Upper lobe of left lung (tissue), 6 donors: ENCODE measurements at regions not wholly inside any gene's neighbourhood (a gene's known extent, or its start where the extent isn't known, plus 50 kb on each side); places are given as distances from the start of the nearest gene placed in this dataset.

ENCODE experiments used
- ATAC-seq, 2 donors: fragments of 200-7000 bp; cut with Tn5 transposase; one replicate each; pipeline ENCODE4 v1.9.1; 2022; ENCODE audit warnings: mild to moderate bottlenecking in 2 of 2, moderate library complexity in 2 of 2; ENCODE audit not compliant: low FRiP score in 2 of 2
- DNase-seq, 2 donors: peaks; one replicate each; pipeline ENCODE4 v3.0.0-alpha.2; 2019 to 2020
- H3K27ac ChIP-seq, 4 donors: fragments of 200-600 bp; sonication (generic); one replicate each; pipeline ENCODE4 v1.5.1; 2016 to 2019
- H3K27me3 ChIP-seq, 4 donors: fragments of 200-600 bp; sonication (generic); one replicate each; pipeline ENCODE4 v1.5.1; 2017 to 2019
- H3K36me3 ChIP-seq, 4 donors: fragments of 200-600 bp; sonication (generic); one replicate each; pipeline ENCODE4 v1.5.1; 2016 to 2019
- H3K4me1 ChIP-seq, 4 donors: fragments of 200-600 bp; sonication (generic); one replicate each; pipeline ENCODE4 v1.5.1; 2018 to 2019
- H3K4me3 ChIP-seq, 4 donors: fragments of 200-600 bp; sonication (generic); one replicate each; pipeline ENCODE4 v1.5.1; 2017 to 2019; ENCODE audit warnings: mild to moderate bottlenecking in 2 of 4, moderate library complexity in 1 of 4
- H3K9me3 ChIP-seq, 4 donors: fragments of 200-600 bp; sonication (generic); one replicate each; pipeline ENCODE4 v1.5.1; 2018 to 2019
- CTCF ChIP-seq, 6 experiments: fragments of 450-650 bp in 4 of 6; fragments of 200-600 bp in 2 of 6; sonication (generic) in 2 of 6; IDR thresholded peaks; one replicate each; pipeline ENCODE4 v1.5.1; 2016 to 2019; ENCODE audit warnings: antibody characterized with exemption in 6 of 6
- EP300 ChIP-seq, 4 donors: sonication (generic); formaldehyde crosslinking; IDR thresholded peaks; one replicate each; pipeline ENCODE4 v1.5.1; 2017; ENCODE audit warnings: antibody characterized with exemption in 4 of 4, control low read depth in 2 of 4
- POLR2A ChIP-seq, 4 donors: fragments of 450-650 bp; IDR thresholded peaks; one replicate each; pipeline ENCODE4 v1.5.1; 2016 to 2017; ENCODE audit warnings: antibody characterized with exemption in 4 of 4, mild to moderate bottlenecking in 2 of 4
- POLR2AphosphoS5 ChIP-seq, 2 donors: sonication (generic); formaldehyde crosslinking; IDR thresholded peaks; one replicate each; pipeline ENCODE4 v1.5.1; 2017; ENCODE audit warnings: antibody characterized with exemption in 2 of 2
- whole genome bisulfite sequencing, 2 donors: methylation state at CpG; one replicate each; pipeline ENCODE4 v1.1.5; 2017 to 2018; 5-methylcytosine and 5-hydroxymethylcytosine counted together
- donor health status: DM: no; HTN: no; CAD: no; lungs with moderate emphysema.
- donor health status: DM: no; HTN: yes; CAD: no; lungs with severe emphysema.

- DNase-seq = no peak
- Histone ChIP-seq H3K4me1 (no peaks in the 10 kb centered on the region), H3K9me3 (no peaks in the 10 kb centered on the region), H3K27me3 (no peaks in the 10 kb centered on the region), H3K36me3 (no peaks in the 10 kb centered on the region), H3K27ac (no peak overlapping the region), H3K4me3 (no peak overlapping the region)
- 89 to 95% methylated on average over 2 of the region's 2 CpGs for WGBS, 2 donors
- no peak for ATAC-seq
- TF ChIP-seq EP300 (IDR thresholded peaks at IDR 0.05) (no peak), POLR2A (IDR thresholded peaks at IDR 0.05) (no peak), CTCF (IDR thresholded peaks at IDR 0.05) (no peak), POLR2AphosphoS5 (IDR thresholded peaks at IDR 0.05) (no peak)
Observed at GRCh38 chr2:146584316-146584715, 1260.5 kb upstream of the ACVR2A start.

- ATAC-seq = no peak
- 69 to 73% methylated on average over 1 of the region's 1 CpG for WGBS, 2 donors
- Histone ChIP-seq H3K4me1 (no peaks in the 10 kb centered on the region), H3K27ac (no peak overlapping the region), H3K4me3 (no peak overlapping the region), H3K36me3 (no peaks in the 10 kb centered on the region), H3K27me3 (no peaks in the 10 kb centered on the region), H3K9me3 (no peaks in the 10 kb centered on the region)
- TF ChIP-seq POLR2AphosphoS5 (IDR thresholded peaks at IDR 0.05) = no peak
- TF ChIP-seq CTCF (IDR thresholded peaks at IDR 0.05) = no peak
- no peak for TF ChIP-seq POLR2A (IDR thresholded peaks at IDR 0.05)
- no peak for TF ChIP-seq EP300 (IDR thresholded peaks at IDR 0.05)
- no peak for DNase-seq
Observed at GRCh38 chr2:146579147-146579930, 1265.5 kb upstream of the ACVR2A start.

- no peaks in the 10 kb centered on the region for H3K9me3 ChIP-seq
- H3K27ac ChIP-seq = no peak overlapping the region
- TF ChIP-seq POLR2A (IDR thresholded peaks at IDR 0.05) = no peak
- WGBS, 2 donors = 66 to 72% methylated on average over 8 of the region's 8 CpGs
- DNase-seq = no peak
- no peaks in the 10 kb centered on the region for H3K36me3 ChIP-seq
- no peaks in the 10 kb centered on the region for H3K27me3 ChIP-seq
- ATAC-seq = no peak
- H3K4me1 ChIP-seq = no peaks in the 10 kb centered on the region
- no peak overlapping the region for H3K4me3 ChIP-seq
Observed at GRCh38 chr2:146576339-146577111, 1268.3 kb upstream of the ACVR2A start.

- Histone ChIP-seq H3K27me3 (no peaks in the 10 kb centered on the region), H3K27ac (no peak overlapping the region), H3K4me1 (no peaks in the 10 kb centered on the region), H3K36me3 (no peaks in the 10 kb centered on the region), H3K9me3 (no peaks in the 10 kb centered on the region), H3K4me3 (no peak overlapping the region)
- 85 to 96% methylated on average over 1 of the region's 1 CpG for WGBS, 2 donors
- TF ChIP-seq POLR2AphosphoS5 (IDR thresholded peaks at IDR 0.05) (no peak), EP300 (IDR thresholded peaks at IDR 0.05) (no peak), CTCF (IDR thresholded peaks at IDR 0.05) (no peak), POLR2A (IDR thresholded peaks at IDR 0.05) (no peak)
- DNase-seq = no peak
- ATAC-seq = no peak
Observed at GRCh38 chr2:146572598-146572997, 1272.2 kb upstream of the ACVR2A start.

GRCh38 chr2:146561996-146562395 lies 1282.8 kb upstream of the ACVR2A start:
- Histone ChIP-seq H3K4me1 (no peaks in the 10 kb centered on the region), H3K27ac (no peak overlapping the region), H3K27me3 (no peaks in the 10 kb centered on the region), H3K9me3 (no peaks in the 10 kb centered on the region), H3K4me3 (no peak overlapping the region), H3K36me3 (no peaks in the 10 kb centered on the region)
- 92 to 96% methylated on average over 1 of the region's 1 CpG for WGBS, 2 donors
- ATAC-seq (no peak), DNase-seq (no peak)
- TF ChIP-seq POLR2A (IDR thresholded peaks at IDR 0.05) = no peak
- no peak for TF ChIP-seq POLR2AphosphoS5 (IDR thresholded peaks at IDR 0.05)
- no peak for TF ChIP-seq CTCF (IDR thresholded peaks at IDR 0.05)
- no peak for TF ChIP-seq EP300 (IDR thresholded peaks at IDR 0.05)
